ENCODE measurements at regions not wholly inside any gene's neighbourhood (a gene's known extent, or its start where the extent isn't known, plus 50 kb on each side); places are given as distances from the start of the nearest gene placed in this dataset.

- FAIRE-seq (no peak), DNase-seq (ENCODE audit: insufficient read length, low spot score) (no peak)
These were observed 200.9 kb downstream of the CXCL12 start for GRCh38 chr10:44183667-44184632.

- DNase-seq (ENCODE audit: insufficient read length, low spot score) (no peak), FAIRE-seq (no peak)
These were observed 202.0 kb downstream of the CXCL12 start for GRCh38 chr10:44182909-44183308.

- no peak for FAIRE-seq
These were observed 204.4 kb downstream of the CXCL12 start for GRCh38 chr10:44180321-44181168.

GRCh38 chr10:44178856-44179255, 206.0 kb downstream of the CXCL12 start:
- no peak for FAIRE-seq
- DNase-seq (ENCODE audit: insufficient read length, low spot score), result no peak

More at GRCh38 chr10:44180321-44181168, 204.4 kb downstream of the CXCL12 start:
- DNase-seq (ENCODE audit: insufficient read length, low spot score), result peak; percentile 72

- FAIRE-seq, result no peak
- no peak for DNase-seq (ENCODE audit: insufficient read length, low spot score)
These were observed 206.6 kb downstream of the CXCL12 start for GRCh38 chr10:44178281-44178680.

GRCh38 chr10:44177610-44178009, 207.3 kb downstream of the CXCL12 start:
- no peak for DNase-seq (ENCODE audit: insufficient read length, low spot score)
- no peak for FAIRE-seq

GRCh38 chr10:44176311-44176710, 208.6 kb downstream of the CXCL12 start:
- DNase-seq (ENCODE audit: insufficient read length, low spot score) (no peak), FAIRE-seq (no peak)

- peak; percentile 36 for DNase-seq (ENCODE audit: insufficient read length, low spot score)
These were observed 211.3 kb downstream of the CXCL12 start for GRCh38 chr10:44173608-44173894.

GRCh38 chr10:44172883-44173607, 211.9 kb downstream of the CXCL12 start:
- no peak for FAIRE-seq
- DNase-seq (ENCODE audit: insufficient read length, low spot score), result no peak

More at GRCh38 chr10:44173608-44173894, 211.3 kb downstream of the CXCL12 start:
- FAIRE-seq, result no peak

GRCh38 chr10:44171765-44172164, 213.1 kb downstream of the CXCL12 start:
- DNase-seq (ENCODE audit: insufficient read length, low spot score) (no peak), FAIRE-seq (peak; percentile 33)

GRCh38 chr10:44168478-44168877, 216.4 kb downstream of the CXCL12 start:
- DNase-seq (ENCODE audit: insufficient read length, low spot score) (no peak), FAIRE-seq (no peak)

GRCh38 chr10:44167752-44168151, 217.1 kb downstream of the CXCL12 start:
- DNase-seq (ENCODE audit: insufficient read length, low spot score) (no peak), FAIRE-seq (peak; percentile 69)

- no peak for FAIRE-seq
These were observed 218.5 kb downstream of the CXCL12 start for GRCh38 chr10:44166441-44166840.

GRCh38 chr10:44164251-44164956, 220.5 kb downstream of the CXCL12 start:
- no peak for DNase-seq (ENCODE audit: insufficient read length, low spot score)
- no peak for FAIRE-seq

More at GRCh38 chr10:44166441-44166840, 218.5 kb downstream of the CXCL12 start:
- DNase-seq (ENCODE audit: insufficient read length, low spot score), result no peak

- no peak for DNase-seq (ENCODE audit: insufficient read length, low spot score)
- FAIRE-seq, result no peak
These were observed 223.7 kb downstream of the CXCL12 start for GRCh38 chr10:44161184-44161583.

GRCh38 chr10:44157574-44157973, 227.3 kb downstream of the CXCL12 start:
- no peak for FAIRE-seq

GRCh38 chr10:44154956-44155355, 229.9 kb downstream of the CXCL12 start:
- DNase-seq (ENCODE audit: insufficient read length, low spot score) (peak; percentile 10), FAIRE-seq (no peak)

More at GRCh38 chr10:44157574-44157973, 227.3 kb downstream of the CXCL12 start:
- DNase-seq (ENCODE audit: insufficient read length, low spot score), result no peak

GRCh38 chr10:44153918-44154670, 230.8 kb downstream of the CXCL12 start:
- FAIRE-seq (no peak), DNase-seq (ENCODE audit: insufficient read length, low spot score) (no peak)

- no peak for DNase-seq (ENCODE audit: insufficient read length, low spot score)
- no peak for FAIRE-seq
These were observed 241.3 kb downstream of the CXCL12 start for GRCh38 chr10:44143556-44143955.
